NT2/D1 (cell line): ENCODE measurements at regions not wholly inside any gene's neighbourhood (a gene's known extent, or its start where the extent isn't known, plus 50 kb on each side); places are given as distances from the start of the nearest gene placed in this dataset.

Experiments used
- YY1 ChIP-seq: IDR thresholded peaks from 2 replicates; pipeline ENCODE4 v1.6.1; 2011; ENCODE audit not compliant: insufficient read length, insufficient read depth
- ZNF274 ChIP-seq: IDR thresholded peaks from 2 replicates; pipeline ENCODE4 v1.6.1; 2011; ENCODE audit warnings: mild to moderate bottlenecking, low read depth, low read length

DNA sequence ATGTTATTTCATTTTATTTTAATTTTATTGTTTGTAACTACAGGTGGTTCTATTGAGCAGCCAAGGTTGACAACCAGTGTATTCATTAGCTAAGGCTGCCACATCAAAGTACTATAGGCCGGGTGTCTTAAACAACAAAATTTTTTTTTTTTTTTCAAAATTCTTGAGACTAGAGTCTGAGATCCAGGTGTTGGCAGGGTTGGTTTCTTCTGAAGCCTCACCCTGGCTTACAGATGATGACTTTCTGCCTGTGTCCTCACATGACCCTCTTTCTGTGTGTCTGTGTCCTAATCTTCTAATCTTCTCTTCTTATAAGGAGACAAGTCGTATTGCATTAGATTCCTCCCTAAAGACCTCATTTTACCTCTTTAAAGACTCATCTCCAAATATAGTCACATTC lies 208.4 kb downstream of the MANEA start:
- TF ChIP-seq ZNF274 (no peak), YY1 (no peak)
